ENCODE measurements at regions not wholly inside any gene's neighbourhood (a gene's known extent, or its start where the extent isn't known, plus 50 kb on each side); places are given as distances from the start of the nearest gene placed in this dataset.
"Not testable (repeated sequence)": the region's sequence is repeated elsewhere in the genome, so short reads cannot be mapped to it uniquely, and the experiment has no call there.

- no peak for DNase-seq
These were observed 54.9 kb downstream of the NKX2-1 start for GRCh38 chr14:36465178-36465577.

- DNase-seq: no peak
These were observed 57.1 kb downstream of the NKX2-1 start for GRCh38 chr14:36462890-36463289.

- no peak for DNase-seq
These were observed 64.8 kb downstream of the NKX2-1 start for GRCh38 chr14:36455241-36455627.

GRCh38 chr14:36454599-36455240 lies 65.3 kb downstream of the NKX2-1 start:
- no peak for DNase-seq

GRCh38 chr14:36452860-36453259 lies 67.2 kb downstream of the NKX2-1 start:
- no peak for DNase-seq

GRCh38 chr14:36451310-36452065 lies 68.5 kb downstream of the NKX2-1 start:
- DNase-seq: no peak

- no peak for DNase-seq
These were observed 69.5 kb downstream of the NKX2-1 start for GRCh38 chr14:36450550-36450949.

GRCh38 chr14:36449903-36450302 lies 70.1 kb downstream of the NKX2-1 start:
- no peak for DNase-seq

- no peak for DNase-seq
These were observed 76.7 kb downstream of the NKX2-1 start for GRCh38 chr14:36443374-36443773.

- DNase-seq: no peak
These were observed 77.2 kb downstream of the NKX2-1 start for GRCh38 chr14:36442824-36443241.

GRCh38 chr14:36441283-36441682 lies 78.7 kb downstream of the NKX2-1 start:
- DNase-seq: no peak

- no peak for DNase-seq
These were observed 80.3 kb downstream of the NKX2-1 start for GRCh38 chr14:36439766-36440165.

- no peak for DNase-seq
These were observed 81.1 kb downstream of the NKX2-1 start for GRCh38 chr14:36438883-36439282.

- no peak for DNase-seq
These were observed 89.4 kb downstream of the NKX2-1 start for GRCh38 chr14:36430662-36431084.

GRCh38 chr14:36430169-36430568 lies 89.9 kb downstream of the NKX2-1 start:
- no peak for DNase-seq

- no peak for DNase-seq
These were observed 90.3 kb downstream of the NKX2-1 start for GRCh38 chr14:36429692-36430091.

GRCh38 chr14:36428350-36428749 lies 91.7 kb downstream of the NKX2-1 start:
- no peak for DNase-seq

GRCh38 chr14:36426836-36427235 lies 93.2 kb downstream of the NKX2-1 start:
- DNase-seq: no peak

- DNase-seq: no peak
These were observed 93.9 kb downstream of the NKX2-1 start for GRCh38 chr14:36426113-36426512.

GRCh38 chr14:36424478-36425102 lies 95.4 kb downstream of the NKX2-1 start:
- DNase-seq: no peak

- DNase-seq: no peak
These were observed 96.6 kb downstream of the NKX2-1 start for GRCh38 chr14:36423430-36423829.

- no peak for DNase-seq
These were observed 99.8 kb upstream of the MBIP start for GRCh38 chr14:36420149-36420687.

GRCh38 chr14:36418937-36419336 lies 98.5 kb upstream of the MBIP start:
- DNase-seq: no peak

- not testable (repeated sequence) for DNase-seq
These were observed 91.5 kb upstream of the MBIP start for GRCh38 chr14:36411951-36412350.

All from femur (tissue), 1 donor.